Mucosa of gallbladder (tissue), 1 donor: ENCODE measurements at regions not wholly inside any gene's neighbourhood (a gene's known extent, or its start where the extent isn't known, plus 50 kb on each side); places are given as distances from the start of the nearest gene placed in this dataset.
"Not testable (repeated sequence)": the region's sequence is repeated elsewhere in the genome, so short reads cannot be mapped to it uniquely, and the experiment has no call there.

Source experiments
- DNase-seq: peaks from one replicate; pipeline ENCODE4 v3.0.0-alpha.2; 2020; ENCODE audit warnings: low spot score
- donor health status: DM: no; HTN: no; CAD: no.

GRCh38 chr2:53033411-53033810 is 734.2 kb upstream of the CHAC2 start:
- no peak for DNase-seq

GRCh38 chr2:53028746-53029423 is 738.7 kb upstream of the CHAC2 start:
- DNase-seq = no peak

GRCh38 chr2:53028225-53028624 is 739.4 kb upstream of the CHAC2 start:
- DNase-seq = no peak

GRCh38 chr2:53022248-53022647 is 745.4 kb upstream of the CHAC2 start:
- DNase-seq = not testable (repeated sequence)

- no peak for DNase-seq
Measured at GRCh38 chr2:53021828-53022227, 745.8 kb upstream of the CHAC2 start.

- DNase-seq = no peak
Measured at GRCh38 chr2:53021292-53021691, 746.3 kb upstream of the CHAC2 start.

- DNase-seq = no peak
Measured at GRCh38 chr2:53018825-53019425, 748.7 kb upstream of the CHAC2 start.

GRCh38 chr2:53006980-53007379 is 760.6 kb upstream of the CHAC2 start:
- DNase-seq = no peak

GRCh38 chr2:53004413-53004812 is 763.2 kb upstream of the CHAC2 start:
- no peak for DNase-seq

- DNase-seq = no peak
Measured at GRCh38 chr2:52995424-52995823, 772.2 kb upstream of the CHAC2 start.

- no peak for DNase-seq
Measured at GRCh38 chr2:52976143-52976949, 791.3 kb upstream of the CHAC2 start.

GRCh38 chr2:52974127-52974526 is 793.5 kb upstream of the CHAC2 start:
- no peak for DNase-seq

GRCh38 chr2:52970642-52971041 is 797.0 kb upstream of the CHAC2 start:
- DNase-seq = no peak

GRCh38 chr2:52968043-52968442 is 799.6 kb upstream of the CHAC2 start:
- DNase-seq = no peak

GRCh38 chr2:52964916-52965530 is 802.6 kb upstream of the CHAC2 start:
- no peak for DNase-seq

- DNase-seq = no peak
Measured at GRCh38 chr2:52961403-52961802, 806.2 kb upstream of the CHAC2 start.

GRCh38 chr2:52960881-52961280 is 806.7 kb upstream of the CHAC2 start:
- no peak for DNase-seq

- DNase-seq = no peak
Measured at GRCh38 chr2:52959801-52960200, 807.8 kb upstream of the CHAC2 start.

GRCh38 chr2:52956766-52957165 is 810.8 kb upstream of the CHAC2 start:
- DNase-seq = no peak

GRCh38 chr2:52956118-52956517 is 811.5 kb upstream of the CHAC2 start:
- no peak for DNase-seq

GRCh38 chr2:52955079-52955478 is 812.5 kb upstream of the CHAC2 start:
- no peak for DNase-seq

- DNase-seq = no peak
Measured at GRCh38 chr2:52940101-52940500, 827.5 kb upstream of the CHAC2 start.

- DNase-seq = no peak
Measured at GRCh38 chr2:52939250-52939649, 828.4 kb upstream of the CHAC2 start.
